ENCODE measurements at regions not wholly inside any gene's neighbourhood (a gene's known extent, or its start where the extent isn't known, plus 50 kb on each side); places are given as distances from the start of the nearest gene placed in this dataset.

DNA sequence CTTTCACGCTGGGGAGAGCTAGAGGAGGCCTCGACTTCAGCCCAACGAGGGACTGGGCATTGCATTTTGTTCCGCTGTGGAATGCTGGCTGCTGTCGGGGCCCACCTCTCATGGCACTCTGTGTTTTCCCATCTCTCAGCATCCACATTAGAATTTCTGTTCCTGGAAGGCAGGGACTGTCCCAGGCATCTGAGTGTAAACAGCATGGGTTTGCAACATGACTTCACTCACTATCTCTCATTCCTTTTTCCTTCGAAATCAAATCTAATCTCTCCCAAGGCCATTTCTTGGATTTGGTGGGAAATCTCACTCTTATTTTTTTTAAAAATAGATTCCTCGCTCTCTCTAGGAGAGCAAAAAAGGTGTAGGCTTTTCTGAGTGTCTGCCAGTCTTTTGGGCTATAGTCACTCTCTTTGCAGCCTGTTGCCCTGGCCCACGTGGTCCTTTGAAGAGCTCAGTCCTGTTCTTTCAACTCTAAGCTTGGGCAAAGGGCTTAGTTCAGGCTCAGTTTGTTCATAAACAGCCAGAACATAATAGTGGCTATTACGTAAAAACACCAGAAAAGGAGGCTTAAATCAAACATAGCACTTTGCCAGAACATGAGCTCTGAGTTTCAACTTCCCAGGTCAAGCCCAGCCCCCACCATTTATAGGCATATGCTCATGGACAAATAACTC, 284.6 kb upstream of the ZFP64 start:
- TF ChIP-seq, protein P1, sequence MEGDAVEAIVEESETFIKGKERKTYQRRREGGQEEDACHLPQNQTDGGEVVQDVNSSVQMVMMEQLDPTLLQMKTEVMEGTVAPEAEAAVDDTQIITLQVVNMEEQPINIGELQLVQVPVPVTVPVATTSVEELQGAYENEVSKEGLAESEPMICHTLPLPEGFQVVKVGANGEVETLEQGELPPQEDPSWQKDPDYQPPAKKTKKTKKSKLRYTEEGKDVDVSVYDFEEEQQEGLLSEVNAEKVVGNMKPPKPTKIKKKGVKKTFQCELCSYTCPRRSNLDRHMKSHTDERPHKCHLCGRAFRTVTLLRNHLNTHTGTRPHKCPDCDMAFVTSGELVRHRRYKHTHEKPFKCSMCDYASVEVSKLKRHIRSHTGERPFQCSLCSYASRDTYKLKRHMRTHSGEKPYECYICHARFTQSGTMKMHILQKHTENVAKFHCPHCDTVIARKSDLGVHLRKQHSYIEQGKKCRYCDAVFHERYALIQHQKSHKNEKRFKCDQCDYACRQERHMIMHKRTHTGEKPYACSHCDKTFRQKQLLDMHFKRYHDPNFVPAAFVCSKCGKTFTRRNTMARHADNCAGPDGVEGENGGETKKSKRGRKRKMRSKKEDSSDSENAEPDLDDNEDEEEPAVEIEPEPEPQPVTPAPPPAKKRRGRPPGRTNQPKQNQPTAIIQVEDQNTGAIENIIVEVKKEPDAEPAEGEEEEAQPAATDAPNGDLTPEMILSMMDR (conservative IDR thresholded peaks at IDR 0.05 in 1 of 2, IDR thresholded peaks at IDR 0.05 in 1 of 2; ENCODE audit: low read depth in 1 of 2, low read length in 2 of 2): no peak
- TF ChIP-seq EZH2 (IDR thresholded peaks at IDR 0.05; ENCODE audit: low read length, missing control alignments): no peak
